Endothelial cell of umbilical vein (primary cell): ENCODE measurements at regions not wholly inside any gene's neighbourhood (a gene's known extent, or its start where the extent isn't known, plus 50 kb on each side); places are given as distances from the start of the nearest gene placed in this dataset.

Experiments
- BruUV-seq: library from RNA; stranded (reverse); fragments of 400-500 nt; replicated peaks from 2 replicates; lab custom pipeline; 2021; lab: Mats Ljungman, UMichigan
- CTCF ChIA-PET: fragments of 300-600, 350-600 bp; sonication (Branson Sonifier 250); formaldehyde crosslinking; loops from one replicate; lab custom pipeline; 2021; ENCODE audit warnings: antibody characterized with exemption, inconsistent platforms; lab: Charles Lee
- POLR2A ChIA-PET: fragments of 300-600, 350-600 bp; sonication (Branson Sonifier 250); formaldehyde crosslinking; loops from one replicate; lab custom pipeline; 2021; ENCODE audit warnings: antibody characterized with exemption, inconsistent platforms; lab: Charles Lee
- DNase-seq: peaks from one replicate; pipeline ENCODE4 v3.0.0-alpha.2; 2011; ENCODE audit warnings: low read depth, low spot score
- FAIRE-seq: peaks from 2 replicates; lab custom pipeline; 2011; peaks lifted over from hg19 to GRCh38; lab: Jason Lieb, UNC
- H2AFZ ChIP-seq: 2 replicates; pipeline ENCODE4 v1.6.0; 2012; ENCODE audit warnings: low read depth, low read length, control low read depth, inconsistent platforms
- H3K27ac ChIP-seq: 2 replicates; pipeline ENCODE4 v1.5.1; 2011; ENCODE audit warnings: low read depth, mild to moderate bottlenecking, control low read depth, low read length, moderate library complexity; ENCODE audit not compliant: insufficient read depth
- H3K27me3 ChIP-seq, 2 experiments: 2 replicates each; pipeline versions ENCODE4 v1.6.0 to v1.6.1; 2011; ENCODE audit warnings: low read length in 2 of 2, mixed read lengths in 1 of 2; ENCODE audit not compliant: control insufficient read depth in 2 of 2, insufficient read depth in 2 of 2
- H3K36me3 ChIP-seq, 2 experiments: 2 replicates in 1 of 2; 3 replicates in 1 of 2; pipeline ENCODE4 v1.5.1; 2011; ENCODE audit warnings: low read length in 2 of 2, mild to moderate bottlenecking in 1 of 2, moderate library complexity in 1 of 2; ENCODE audit not compliant: control insufficient read depth in 2 of 2, insufficient read depth in 2 of 2; ENCODE audit errors: extremely low read depth in 1 of 2
- H3K4me1 ChIP-seq: 3 replicates; pipeline ENCODE4 v1.5.1; 2011; ENCODE audit warnings: mild to moderate bottlenecking, low read length; ENCODE audit not compliant: control insufficient read depth, insufficient read depth; ENCODE audit errors: extremely low read depth
- H3K4me2 ChIP-seq: 2 replicates; pipeline ENCODE4 v1.6.1; 2011; ENCODE audit warnings: low read length, control low read depth, mixed read lengths; ENCODE audit not compliant: insufficient read depth
- H3K4me3 ChIP-seq, 3 experiments: fragments of 200-600 bp in 1 of 3; sonication (generic), shearing (Covaris generic) in 1 of 3; replicated peaks in 1 of 3; 2 replicates each; pipeline ENCODE4 v1.5.1; 2011 to 2016; ENCODE audit warnings: control low read depth in 3 of 3, low read length in 3 of 3, mild to moderate bottlenecking in 2 of 3, inconsistent platforms in 1 of 3, low read depth in 1 of 3, moderate library complexity in 1 of 3; ENCODE audit not compliant: insufficient read depth in 1 of 3
- H3K79me2 ChIP-seq: 2 replicates; pipeline ENCODE4 v1.6.0; 2012; ENCODE audit warnings: low read length, inconsistent platforms; ENCODE audit not compliant: control insufficient read depth, insufficient read depth
- H3K9ac ChIP-seq: replicated peaks from 2 replicates; pipeline ENCODE3; 2011; ENCODE audit warnings: low read length, control low read depth; ENCODE audit not compliant: insufficient read depth; ENCODE audit errors: extremely low read depth
- H3K9me1 ChIP-seq: replicated peaks from 3 replicates; pipeline ENCODE4 v1.6.0; 2011; ENCODE audit warnings: mild to moderate bottlenecking, low read length; ENCODE audit not compliant: control insufficient read depth, insufficient read depth; ENCODE audit errors: extremely low read depth
- H3K9me3 ChIP-seq: replicated peaks from 2 replicates; pipeline ENCODE4 v1.5.1; 2012; ENCODE audit warnings: low read length, inconsistent platforms; ENCODE audit not compliant: control insufficient read depth, insufficient read depth
- H4K20me1 ChIP-seq: replicated peaks from 2 replicates; pipeline ENCODE3; 2011; ENCODE audit warnings: mild to moderate bottlenecking, low read length; ENCODE audit not compliant: control insufficient read depth, insufficient read depth; ENCODE audit errors: extremely low read depth
- EZH2 ChIP-seq: IDR thresholded peaks from 2 replicates; pipeline ENCODE4 v1.6.1; 2012; ENCODE audit warnings: borderline replicate concordance, low read depth, mild to moderate bottlenecking, moderate library complexity, low read length, inconsistent platforms; ENCODE audit not compliant: severe bottlenecking
- FOS ChIP-seq: IDR thresholded peaks from 2 replicates; pipeline ENCODE4 v1.6.1; 2011; ENCODE audit warnings: mild to moderate bottlenecking, low read length, moderate library complexity, borderline replicate concordance; ENCODE audit not compliant: insufficient read depth
- JUN ChIP-seq: IDR thresholded peaks from 2 replicates; pipeline ENCODE4 v1.6.1; 2011; ENCODE audit warnings: borderline replicate concordance, low read depth; ENCODE audit not compliant: insufficient read length, insufficient read depth
- MYC ChIP-seq: IDR thresholded peaks from one replicate; pipeline ENCODE4 v1.6.1; 2011; ENCODE audit warnings: mild to moderate bottlenecking, low read depth, low read length
- POLR2A ChIP-seq: IDR thresholded peaks from 2 replicates; pipeline ENCODE4 v1.6.1; 2012; ENCODE audit warnings: low read depth, mild to moderate bottlenecking, control low read depth, low read length
- dilution Hi-C: fragments of 300-500 bp; cut with MboI; formaldehyde crosslinking; loops from one replicate; pipeline ENCODE4 v1.15.0; 2019; ENCODE audit warnings: low sequenced_read_pairs; ENCODE audit not compliant: extremely low pct_ligation_motif_present
- intact Hi-C: fragments of 100-400 bp; cut with micrococcal nuclease; formaldehyde crosslinking; loops from one replicate; pipeline ENCODE4 v1.10.0; 2022

DNA sequence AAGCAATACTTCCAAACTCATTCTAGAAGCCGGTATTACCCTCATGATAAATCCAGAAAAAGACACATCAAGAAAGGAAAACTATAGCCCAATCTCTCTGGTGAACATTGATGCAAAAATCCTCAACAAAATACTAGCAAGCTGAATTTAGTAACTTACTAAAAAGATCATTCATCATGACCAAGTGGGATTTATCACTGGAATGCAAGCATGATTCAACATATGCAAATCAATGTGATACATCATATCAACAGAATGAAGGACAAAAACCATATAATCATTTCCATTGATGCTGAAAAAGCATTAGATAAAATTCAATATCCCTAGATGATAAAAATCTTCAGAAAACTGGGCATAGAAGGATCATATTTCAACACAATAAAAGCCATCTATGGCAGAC lies 402.9 kb downstream of the TGFB2 start:
- ChIA-PET POLR2A (no interaction called here), CTCF (no interaction called here)
- H3K79me2 ChIP-seq: no peaks in the 10 kb centered on the region
- H3K27me3 ChIP-seq: no peaks in the 10 kb centered on the region
- H3K4me3 ChIP-seq: no peak overlapping the region
- H3K9me3 ChIP-seq: no peaks in the 10 kb centered on the region
- intact Hi-C loops: no loop called here
- no peak for DNase-seq
- no peak for TF ChIP-seq MYC
- TF ChIP-seq EZH2: no peak
- TF ChIP-seq POLR2A: no peak
- no peak for TF ChIP-seq JUN
- no peak for TF ChIP-seq FOS
- H3K4me1 ChIP-seq: no peaks in the 10 kb centered on the region
- H3K9me1 ChIP-seq: no peaks in the 10 kb centered on the region
- FAIRE-seq: no peak
- H2AFZ ChIP-seq: no peak overlapping the region
- H3K27ac ChIP-seq: no peak overlapping the region
- no TSS peak for BruUV-seq
- no peaks in the 10 kb centered on the region for H4K20me1 ChIP-seq
- no peak overlapping the region for H3K4me2 ChIP-seq
- no peak overlapping the region for H3K9ac ChIP-seq
- no peaks in the 10 kb centered on the region for H3K36me3 ChIP-seq
- dilution Hi-C loops: no loop called here

- H3K27ac ChIP-seq: no peak overlapping the region
- H3K4me3 ChIP-seq: no peak overlapping the region
- FAIRE-seq (no peak), DNase-seq (no peak)
- H4K20me1 ChIP-seq: no peaks in the 10 kb centered on the region
- no TSS peak for BruUV-seq
- no peaks in the 10 kb centered on the region for H3K9me3 ChIP-seq
- dilution Hi-C loops (no loop called here), intact Hi-C loops (no loop called here)
- H3K36me3 ChIP-seq: no peaks in the 10 kb centered on the region
- no peak overlapping the region for H3K4me2 ChIP-seq
- ChIA-PET POLR2A (no interaction called here), CTCF (no interaction called here)
- H3K79me2 ChIP-seq: no peaks in the 10 kb centered on the region
- no peak overlapping the region for H2AFZ ChIP-seq
- TF ChIP-seq JUN (no peak), EZH2 (no peak), POLR2A (no peak), FOS (no peak)
- no peaks in the 10 kb centered on the region for H3K4me1 ChIP-seq
- no peaks in the 10 kb centered on the region for H3K9me1 ChIP-seq
- H3K27me3 ChIP-seq: no peaks in the 10 kb centered on the region
- H3K9ac ChIP-seq: no peak overlapping the region
These were observed 405.3 kb downstream of the TGFB2 start for GRCh38 chr1:218750216-218750970.
